ES-I3 (cell line): ENCODE measurements at regions not wholly inside any gene's neighbourhood (a gene's known extent, or its start where the extent isn't known, plus 50 kb on each side); places are given as distances from the start of the nearest gene placed in this dataset.

ENCODE experiments used
- H3K36me3 ChIP-seq: 2 replicates; pipeline ENCODE4 v1.6.1; 2013; ENCODE audit warnings: mild to moderate bottlenecking, low read length, control low read depth, moderate library complexity; ENCODE audit not compliant: insufficient read depth
- H3K4me1 ChIP-seq: 2 replicates; pipeline ENCODE4 v1.6.1; 2013; ENCODE audit warnings: mild to moderate bottlenecking, control low read depth, low read length; ENCODE audit not compliant: insufficient read depth
- H3K9ac ChIP-seq: 2 replicates; pipeline ENCODE4 v1.6.1; 2013; ENCODE audit warnings: low read depth, mild to moderate bottlenecking, low read length, moderate library complexity
- H3K9me3 ChIP-seq: 2 replicates; pipeline ENCODE4 v1.6.1; 2013; ENCODE audit warnings: mild to moderate bottlenecking, low read length, moderate library complexity; ENCODE audit not compliant: control insufficient read depth, insufficient read depth

DNA sequence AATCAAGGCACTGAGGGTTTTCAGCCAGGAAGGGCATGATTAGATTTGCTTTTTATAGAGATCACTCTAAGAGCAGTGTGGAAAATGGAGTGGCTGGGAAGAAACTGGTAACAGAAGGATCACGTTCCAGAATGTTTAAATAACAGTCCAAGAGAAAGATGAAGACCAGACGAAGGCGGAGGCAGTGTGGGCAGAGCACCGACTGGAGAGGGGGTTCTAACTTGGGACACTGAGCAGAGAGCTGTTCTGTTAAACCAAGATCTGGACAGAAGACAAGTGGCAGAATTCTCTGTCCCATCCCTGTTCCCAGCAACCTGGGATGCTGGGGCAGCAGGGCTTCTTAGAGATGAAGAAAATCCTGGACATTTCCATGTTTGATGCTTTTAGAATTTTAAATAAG, 249.1 kb upstream of the NR4A3 start:
- Histone ChIP-seq H3K9ac (no peak overlapping the region), H3K4me1 (0 out of 2 replicates have a peak, but pooled peaks cover 6% of the 10 kb centered on the region), H3K9me3 (no peaks in the 10 kb centered on the region), H3K36me3 (no peaks in the 10 kb centered on the region)

GRCh38 chr9:99573085-99573484, 248.6 kb upstream of the NR4A3 start:
- Histone ChIP-seq H3K36me3 (no peaks in the 10 kb centered on the region), H3K9ac (no peak overlapping the region), H3K4me1 (0 out of 2 replicates have a peak, but pooled peaks cover 6% of the 10 kb centered on the region), H3K9me3 (no peaks in the 10 kb centered on the region)

- H3K36me3 ChIP-seq = no peaks in the 10 kb centered on the region
- 0 out of 2 replicates have a peak, but pooled peaks cover 6% of the 10 kb centered on the region for H3K4me1 ChIP-seq
- H3K9me3 ChIP-seq = no peaks in the 10 kb centered on the region
- H3K9ac ChIP-seq = no peak overlapping the region
These were observed 247.8 kb upstream of the NR4A3 start for GRCh38 chr9:99573886-99574285.

DNA sequence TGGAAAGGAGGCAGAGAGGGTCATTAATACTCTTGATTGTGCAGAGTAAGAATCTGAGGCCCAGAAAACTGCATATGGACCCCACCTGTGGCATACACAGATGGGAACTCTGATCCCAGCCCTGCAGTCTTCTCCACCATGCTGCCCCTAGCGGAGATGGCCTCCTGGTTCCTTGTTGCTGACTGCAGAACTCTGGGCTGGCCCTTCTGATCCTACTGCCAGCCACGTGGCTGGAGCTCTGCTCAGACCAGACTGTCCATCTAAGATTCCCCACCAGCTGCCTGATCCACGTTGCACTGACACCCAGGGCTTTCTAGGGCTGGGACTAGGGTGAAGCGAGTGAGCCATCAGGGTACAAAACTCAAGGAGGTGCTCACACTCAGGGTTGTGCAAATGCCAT, 245.7 kb upstream of the NR4A3 start:
- no peaks in the 10 kb centered on the region for H3K36me3 ChIP-seq
- H3K9me3 ChIP-seq = no peaks in the 10 kb centered on the region
- no peak overlapping the region for H3K9ac ChIP-seq
- H3K4me1 ChIP-seq = 0 out of 2 replicates have a peak, but pooled peaks cover 6% of the 10 kb centered on the region

DNA sequence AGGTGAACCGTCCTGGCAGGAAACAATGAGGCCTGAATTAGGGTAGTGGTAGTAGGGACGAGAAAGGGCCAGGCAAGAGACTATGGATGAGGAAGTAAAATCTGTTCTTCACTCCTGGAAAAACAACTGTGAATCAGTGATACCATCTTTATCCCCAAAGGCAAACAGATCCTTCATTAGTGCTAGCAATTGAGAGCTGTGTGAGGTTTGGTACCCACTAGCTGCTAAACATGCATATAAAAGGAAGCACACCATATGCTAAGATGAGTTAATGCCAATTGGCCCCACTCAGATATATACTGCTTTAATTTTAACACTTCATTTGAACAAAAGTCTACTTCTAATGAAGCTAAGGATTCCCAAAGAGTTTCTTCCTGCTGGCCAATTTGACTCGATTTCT, 244.8 kb upstream of the NR4A3 start:
- H3K36me3 ChIP-seq = no peaks in the 10 kb centered on the region
- no peak overlapping the region for H3K9ac ChIP-seq
- 0 out of 2 replicates have a peak, but pooled peaks cover 6% of the 10 kb centered on the region for H3K4me1 ChIP-seq
- H3K9me3 ChIP-seq = no peaks in the 10 kb centered on the region

DNA sequence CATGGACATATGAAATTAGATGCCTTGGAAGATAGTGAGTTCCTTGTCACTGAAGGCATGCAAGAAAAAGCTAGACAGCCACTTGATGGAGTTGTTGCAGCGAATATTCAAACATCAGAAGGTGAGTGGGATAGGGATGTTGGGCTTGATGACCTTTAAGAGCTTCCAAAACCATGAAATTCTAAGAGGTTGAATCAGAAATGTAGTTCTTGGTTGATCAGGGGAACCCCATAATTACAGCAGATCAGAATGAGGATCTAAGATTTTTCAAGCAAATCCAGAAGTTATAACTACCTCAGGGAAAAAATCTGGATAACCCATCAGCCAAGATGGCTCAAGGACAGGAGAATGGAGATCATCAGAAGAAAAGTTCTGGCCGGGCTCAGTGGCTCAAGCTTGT, 244.3 kb upstream of the NR4A3 start:
- 0 out of 2 replicates have a peak, but pooled peaks cover 6% of the 10 kb centered on the region for H3K4me1 ChIP-seq
- no peak overlapping the region for H3K9ac ChIP-seq
- H3K9me3 ChIP-seq = no peaks in the 10 kb centered on the region
- H3K36me3 ChIP-seq = no peaks in the 10 kb centered on the region

DNA sequence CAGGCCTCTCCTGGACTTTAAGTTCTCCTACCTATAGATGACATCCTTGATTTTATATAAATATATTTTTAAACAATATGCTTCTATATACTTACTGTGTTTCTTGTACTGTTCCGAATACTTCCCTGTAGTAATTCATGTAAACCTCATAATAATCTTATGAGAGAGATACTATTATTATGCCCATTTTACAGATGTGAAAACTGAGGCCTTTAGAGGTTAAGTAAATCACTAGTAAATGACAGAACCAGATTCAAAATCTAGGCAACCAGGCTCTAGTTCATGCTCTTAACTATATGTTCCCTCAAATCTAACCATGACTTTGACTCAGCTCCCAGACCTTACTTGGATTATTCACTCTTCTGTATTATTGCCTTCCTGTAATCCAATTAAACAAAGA, 243.0 kb upstream of the NR4A3 start:
- Histone ChIP-seq H3K9me3 (no peaks in the 10 kb centered on the region), H3K36me3 (no peaks in the 10 kb centered on the region), H3K4me1 (0 out of 2 replicates have a peak, but pooled peaks cover 6% of the 10 kb centered on the region), H3K9ac (no peak overlapping the region)

DNA sequence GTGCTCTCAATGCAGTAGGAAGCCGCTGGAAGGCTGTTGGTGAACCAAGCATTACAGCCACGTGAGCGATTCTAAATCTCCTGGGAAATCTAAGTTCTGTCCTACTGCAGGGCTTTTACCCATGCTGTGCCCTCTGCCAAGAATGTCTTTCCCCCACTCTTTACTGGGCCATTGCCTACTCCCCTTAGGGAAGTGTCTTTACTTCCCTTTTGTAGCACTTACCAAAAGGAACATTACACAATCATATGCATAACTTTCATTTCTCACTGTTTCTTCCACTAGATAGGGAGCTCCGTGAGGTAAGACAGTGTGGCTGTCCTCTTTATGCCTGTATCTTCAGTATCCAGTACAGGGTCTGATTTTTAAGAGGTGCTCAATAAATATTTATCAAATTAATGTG, 241.7 kb upstream of the NR4A3 start:
- H3K36me3 ChIP-seq = no peaks in the 10 kb centered on the region
- no peak overlapping the region for H3K9ac ChIP-seq
- 0 out of 2 replicates have a peak, but pooled peaks cover 6% of the 10 kb centered on the region for H3K4me1 ChIP-seq
- peaks cover 2% of the 10 kb centered on the region; the same call in 1 of the 2 replicates for H3K9me3 ChIP-seq

GRCh38 chr9:99582814-99583213, 238.9 kb upstream of the NR4A3 start:
- H3K4me1 ChIP-seq = no peaks in the 10 kb centered on the region
- no peak overlapping the region for H3K9ac ChIP-seq
- peaks cover 2% of the 10 kb centered on the region; the same call in 1 of the 2 replicates for H3K9me3 ChIP-seq
- no peaks in the 10 kb centered on the region for H3K36me3 ChIP-seq

GRCh38 chr9:99588299-99588698, 233.4 kb upstream of the NR4A3 start:
- H3K4me1 ChIP-seq = peaks cover 4% of the 10 kb centered on the region; the same call in 1 of the 2 replicates
- peaks cover 2% of the 10 kb centered on the region; the same call in 1 of the 2 replicates for H3K9me3 ChIP-seq
- no peaks in the 10 kb centered on the region for H3K36me3 ChIP-seq
- H3K9ac ChIP-seq = no peak overlapping the region

GRCh38 chr9:99588747-99589146, 232.9 kb upstream of the NR4A3 start:
- no peak overlapping the region for H3K9ac ChIP-seq
- H3K36me3 ChIP-seq = no peaks in the 10 kb centered on the region
- H3K4me1 ChIP-seq = peaks cover 4% of the 10 kb centered on the region; the same call in 1 of the 2 replicates
- peaks cover 2% of the 10 kb centered on the region; the same call in 1 of the 2 replicates for H3K9me3 ChIP-seq

GRCh38 chr9:99590410-99590809, 231.3 kb upstream of the NR4A3 start:
- no peaks in the 10 kb centered on the region for H3K36me3 ChIP-seq
- H3K9me3 ChIP-seq = no peaks in the 10 kb centered on the region
- H3K4me1 ChIP-seq = peaks cover 4% of the 10 kb centered on the region; the same call in 1 of the 2 replicates
- H3K9ac ChIP-seq = no peak overlapping the region

DNA sequence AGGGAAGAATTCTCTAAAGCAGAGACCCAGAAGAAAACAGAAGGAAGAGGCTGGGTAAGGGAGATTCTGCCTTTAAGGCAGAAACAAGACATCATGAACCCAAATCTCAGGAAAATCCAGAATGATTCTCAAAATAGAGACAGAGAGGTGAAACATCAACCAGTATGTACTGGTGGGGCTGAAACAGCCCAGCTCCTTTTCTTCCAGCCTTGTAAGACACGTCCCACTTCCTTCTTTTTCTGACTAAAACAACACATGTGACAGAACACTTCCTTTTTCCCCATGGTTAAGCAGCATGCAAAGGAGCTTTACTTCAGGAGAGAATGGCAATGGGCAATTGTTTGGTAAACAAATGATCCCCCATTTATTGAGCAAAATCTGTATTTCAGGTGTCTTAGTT, 230.8 kb upstream of the NR4A3 start:
- H3K36me3 ChIP-seq = no peaks in the 10 kb centered on the region
- no peak overlapping the region for H3K9ac ChIP-seq
- no peaks in the 10 kb centered on the region for H3K9me3 ChIP-seq
- peaks cover 4% of the 10 kb centered on the region; the same call in 1 of the 2 replicates for H3K4me1 ChIP-seq

DNA sequence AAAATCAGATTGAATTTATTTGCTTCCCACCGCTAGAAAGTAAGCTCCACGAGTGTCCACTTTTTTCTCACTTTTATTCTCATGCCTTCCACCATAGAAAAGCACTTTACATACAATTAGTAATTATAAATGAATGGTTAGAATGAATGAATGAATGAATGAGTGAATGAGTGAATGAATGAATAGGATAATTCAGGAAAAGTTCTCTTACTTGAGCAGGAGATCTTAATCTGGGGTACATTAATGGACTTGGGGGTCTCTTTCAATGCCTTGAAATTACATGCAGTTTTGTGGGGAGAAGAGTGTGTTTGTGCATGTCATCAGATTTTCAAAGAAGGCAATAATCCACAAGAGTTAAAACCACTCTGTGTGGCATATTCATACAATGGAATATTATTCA, 229.9 kb upstream of the NR4A3 start:
- no peak overlapping the region for H3K9ac ChIP-seq
- H3K4me1 ChIP-seq = peaks cover 4% of the 10 kb centered on the region; the same call in 1 of the 2 replicates
- H3K36me3 ChIP-seq = no peaks in the 10 kb centered on the region
- no peaks in the 10 kb centered on the region for H3K9me3 ChIP-seq

DNA sequence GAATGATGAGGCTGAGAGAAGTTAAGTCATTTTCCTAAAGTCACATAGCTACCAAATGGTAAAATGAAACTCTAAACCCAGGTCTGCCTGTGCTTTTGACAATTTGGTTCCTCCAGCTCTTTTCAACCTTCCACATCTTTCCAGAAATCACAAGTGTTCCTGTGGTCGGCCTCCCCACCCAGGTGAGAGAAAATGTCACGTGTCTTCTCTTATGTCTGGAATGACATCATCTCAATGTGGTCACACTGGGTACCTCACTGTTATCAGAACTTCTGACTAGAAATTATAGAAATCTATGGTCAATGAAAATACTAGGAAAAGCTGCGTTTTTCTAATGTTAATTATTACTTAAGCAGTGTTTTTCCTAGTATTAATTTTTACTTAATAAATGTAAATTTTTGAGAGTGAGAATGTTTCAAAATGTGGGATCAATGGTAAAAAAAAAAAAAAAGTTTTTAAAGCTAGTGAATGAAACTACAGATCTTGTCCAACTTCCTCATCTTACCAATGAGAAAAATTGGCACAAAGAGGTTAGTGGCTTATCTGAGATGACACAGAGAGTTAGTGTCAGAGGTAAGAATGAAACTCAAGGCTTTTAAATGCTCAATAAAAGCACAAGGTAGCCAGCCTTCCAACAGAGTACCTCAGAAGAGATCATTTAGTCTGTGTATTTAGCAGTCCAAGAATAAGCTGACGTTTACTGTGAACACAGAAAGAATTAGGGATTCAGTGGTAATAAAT, 228.7 kb upstream of the NR4A3 start:
- no peaks in the 10 kb centered on the region for H3K36me3 ChIP-seq
- peaks cover 4% of the 10 kb centered on the region; the same call in 1 of the 2 replicates for H3K4me1 ChIP-seq
- H3K9ac ChIP-seq = no peak overlapping the region
- H3K9me3 ChIP-seq = no peaks in the 10 kb centered on the region
